ENCODE measurements at regions not wholly inside any gene's neighbourhood (a gene's known extent, or its start where the extent isn't known, plus 50 kb on each side); places are given as distances from the start of the nearest gene placed in this dataset.

DNA sequence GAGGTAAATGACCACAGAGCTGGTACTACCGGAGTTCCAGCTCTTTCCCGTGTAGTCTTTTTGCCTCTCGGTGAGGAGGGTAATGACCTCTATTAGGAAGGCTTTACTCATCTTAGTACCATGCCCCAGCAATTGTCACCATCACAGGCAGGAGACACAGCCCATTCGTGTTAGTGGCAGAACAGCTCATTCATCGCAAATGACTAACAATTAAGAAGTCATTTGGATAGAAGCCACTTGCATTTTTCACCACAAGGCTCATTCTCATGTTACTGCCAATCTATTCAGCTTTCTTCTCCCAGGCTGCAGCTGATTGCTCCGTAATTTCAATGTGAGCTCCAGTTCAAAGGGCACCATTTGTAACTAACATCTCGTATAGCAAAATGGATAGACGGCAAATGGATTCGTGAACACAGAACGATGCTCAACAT, 718.8 kb upstream of the TMEM132C start:
- TF ChIP-seq, protein P1, sequence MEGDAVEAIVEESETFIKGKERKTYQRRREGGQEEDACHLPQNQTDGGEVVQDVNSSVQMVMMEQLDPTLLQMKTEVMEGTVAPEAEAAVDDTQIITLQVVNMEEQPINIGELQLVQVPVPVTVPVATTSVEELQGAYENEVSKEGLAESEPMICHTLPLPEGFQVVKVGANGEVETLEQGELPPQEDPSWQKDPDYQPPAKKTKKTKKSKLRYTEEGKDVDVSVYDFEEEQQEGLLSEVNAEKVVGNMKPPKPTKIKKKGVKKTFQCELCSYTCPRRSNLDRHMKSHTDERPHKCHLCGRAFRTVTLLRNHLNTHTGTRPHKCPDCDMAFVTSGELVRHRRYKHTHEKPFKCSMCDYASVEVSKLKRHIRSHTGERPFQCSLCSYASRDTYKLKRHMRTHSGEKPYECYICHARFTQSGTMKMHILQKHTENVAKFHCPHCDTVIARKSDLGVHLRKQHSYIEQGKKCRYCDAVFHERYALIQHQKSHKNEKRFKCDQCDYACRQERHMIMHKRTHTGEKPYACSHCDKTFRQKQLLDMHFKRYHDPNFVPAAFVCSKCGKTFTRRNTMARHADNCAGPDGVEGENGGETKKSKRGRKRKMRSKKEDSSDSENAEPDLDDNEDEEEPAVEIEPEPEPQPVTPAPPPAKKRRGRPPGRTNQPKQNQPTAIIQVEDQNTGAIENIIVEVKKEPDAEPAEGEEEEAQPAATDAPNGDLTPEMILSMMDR (IDR thresholded peaks at IDR 0.05): no peak
- no peak for TF ChIP-seq EZH2 (IDR thresholded peaks at IDR 0.05; ENCODE audit: borderline replicate concordance, insufficient read depth, low read depth, low read length, poor library complexity, severe bottlenecking)

All from B cell (primary cell).